Occipital lobe (tissue), 1 donor: ENCODE measurements at regions not wholly inside any gene's neighbourhood (a gene's known extent, or its start where the extent isn't known, plus 50 kb on each side); places are given as distances from the start of the nearest gene placed in this dataset.
"Not testable (repeated sequence)": the region's sequence is repeated elsewhere in the genome, so short reads cannot be mapped to it uniquely, and the experiment has no call there.

Experiments
- DNase-seq: peaks from one replicate; lab custom pipeline; 2025; lab: John Stamatoyannopoulos, UW

DNA sequence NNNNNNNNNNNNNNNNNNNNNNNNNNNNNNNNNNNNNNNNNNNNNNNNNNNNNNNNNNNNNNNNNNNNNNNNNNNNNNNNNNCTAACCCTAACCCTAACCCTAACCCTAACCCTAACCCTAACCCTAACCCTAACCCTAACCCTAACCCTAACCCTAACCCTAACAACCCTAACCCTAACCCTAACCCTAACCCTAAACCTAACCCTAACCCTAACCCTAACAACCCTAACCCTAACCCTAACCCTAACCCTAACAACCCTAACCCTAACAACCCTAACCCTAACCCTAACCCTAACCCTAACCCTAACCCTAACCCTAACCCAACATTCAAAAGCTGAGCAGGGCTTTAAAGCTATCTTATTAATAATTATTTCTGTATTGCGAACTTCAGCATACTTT lies 182.5 kb upstream of the FAM20C start:
- DNase-seq, result not testable (repeated sequence)

GRCh38 chr7:32565-33280 lies 159.6 kb upstream of the FAM20C start:
- DNase-seq, result not testable (repeated sequence)

- not testable (repeated sequence) for DNase-seq
Observed at GRCh38 chr7:35121-35541, 157.2 kb upstream of the FAM20C start.

DNA sequence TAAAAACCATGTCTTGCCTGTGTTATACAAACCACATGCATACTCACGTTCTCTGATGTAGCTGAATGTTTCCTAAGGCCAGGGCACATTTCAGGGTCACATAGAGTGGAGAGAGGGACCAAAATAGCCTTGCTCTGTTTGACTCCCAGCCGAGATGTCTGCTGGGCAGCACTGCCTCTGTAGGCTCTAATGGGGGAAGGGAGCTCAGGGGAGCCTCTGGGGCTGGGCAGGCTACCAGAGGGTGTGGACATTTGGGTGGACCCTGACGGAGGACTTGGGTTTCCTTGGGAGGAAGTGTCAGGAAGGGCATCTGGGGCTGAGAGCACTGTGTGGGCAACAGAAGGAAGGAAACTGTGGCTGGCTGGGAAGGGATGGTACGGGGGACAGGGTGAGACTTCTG lies 155.8 kb upstream of the FAM20C start:
- DNase-seq, result not testable (repeated sequence)

DNA sequence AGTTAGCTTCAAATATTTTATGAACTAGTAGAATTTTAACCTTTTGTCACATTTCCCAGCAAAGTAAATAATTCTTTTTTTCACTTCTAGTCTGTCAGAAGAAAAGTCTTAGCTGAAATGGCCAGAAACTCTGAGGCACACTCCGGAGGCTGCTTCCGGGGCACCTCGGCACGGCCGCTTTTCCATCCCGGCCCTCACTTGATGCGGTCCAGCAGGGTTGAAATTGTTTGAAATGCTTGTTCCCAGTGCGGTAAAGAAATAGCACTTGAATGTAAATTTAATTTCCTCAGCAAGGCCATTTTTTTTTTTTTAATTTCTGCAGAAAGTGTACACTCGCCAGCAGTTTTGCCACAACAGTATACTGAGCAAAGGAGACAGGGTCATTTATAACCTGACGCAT lies 154.7 kb upstream of the FAM20C start:
- DNase-seq, result not testable (repeated sequence)

DNA sequence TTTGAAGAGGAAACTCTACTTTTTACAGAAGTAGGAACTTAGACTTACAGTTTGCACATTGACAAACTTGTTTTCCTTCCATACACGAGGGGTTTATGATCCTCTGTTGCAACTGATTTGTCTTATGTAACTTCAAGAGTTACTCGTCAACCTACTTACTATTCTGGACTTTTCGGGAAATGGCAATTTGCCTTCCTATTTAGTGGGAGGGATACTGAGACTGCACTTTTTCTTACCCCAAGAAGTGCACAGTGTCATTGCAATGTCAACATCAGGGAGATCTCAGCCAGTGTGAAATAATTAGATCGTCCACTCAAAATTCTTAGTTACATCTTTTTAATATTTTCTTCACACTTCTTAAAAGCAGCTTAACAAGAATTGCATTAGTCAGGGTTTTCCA lies 153.9 kb upstream of the FAM20C start:
- DNase-seq, result not testable (repeated sequence)

GRCh38 chr7:39984-40740 lies 152.2 kb upstream of the FAM20C start:
- not testable (repeated sequence) for DNase-seq

DNA sequence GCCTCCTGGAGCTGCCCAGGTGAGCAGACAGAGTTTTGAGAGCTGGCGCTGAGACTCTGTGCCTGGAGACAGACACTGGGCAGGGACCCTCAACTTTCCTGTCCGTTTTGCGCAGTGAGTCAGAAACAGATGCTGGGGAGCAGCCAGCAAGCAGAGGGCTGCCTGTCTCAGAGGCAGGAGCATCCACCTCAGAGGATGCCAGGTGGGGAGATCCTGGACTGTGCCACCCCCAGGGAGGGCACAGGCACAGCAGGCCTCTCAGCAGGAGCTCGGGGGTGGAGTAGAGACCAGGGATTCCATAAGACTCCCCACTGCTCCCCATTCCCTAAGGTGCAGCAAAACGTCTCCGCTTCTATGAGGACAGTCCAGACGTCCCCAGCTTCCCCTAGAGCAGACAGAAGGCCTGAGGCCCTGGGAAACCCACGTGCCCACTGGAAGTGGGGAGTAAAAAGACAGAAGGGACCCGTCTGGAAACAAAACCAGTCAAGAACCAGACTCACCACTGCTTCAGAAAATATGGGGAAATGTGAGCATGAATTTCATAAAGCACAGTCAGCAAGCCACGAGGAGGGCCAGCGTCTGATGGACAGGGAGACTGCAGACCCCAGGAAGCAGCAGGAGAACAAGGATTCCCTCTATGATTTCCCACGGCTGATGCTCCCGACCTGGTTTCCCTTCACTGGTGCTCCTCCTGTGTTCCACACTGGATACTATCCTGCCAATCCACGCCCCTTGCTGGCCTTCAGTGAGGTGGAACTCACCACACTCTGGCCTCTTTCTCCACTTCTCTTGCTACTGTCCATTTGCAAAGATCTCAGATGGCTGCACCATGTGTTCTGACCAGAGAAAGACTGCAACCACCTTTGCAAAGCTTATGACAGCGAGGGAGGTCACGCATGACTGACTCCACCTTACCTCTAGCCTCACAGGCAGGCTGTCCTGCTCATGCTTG lies 151.3 kb upstream of the FAM20C start:
- no peak for DNase-seq

GRCh38 chr7:41917-42565 lies 150.3 kb upstream of the FAM20C start:
- no peak for DNase-seq

- no peak for DNase-seq
Observed at GRCh38 chr7:43791-44540, 148.4 kb upstream of the FAM20C start.

- DNase-seq, result no peak
Observed at GRCh38 chr7:44541-44896, 147.9 kb upstream of the FAM20C start.

GRCh38 chr7:45106-46090 lies 147.0 kb upstream of the FAM20C start:
- no peak for DNase-seq

- DNase-seq, result no peak
Observed at GRCh38 chr7:46123-46829, 146.1 kb upstream of the FAM20C start.

- DNase-seq, result no peak
Observed at GRCh38 chr7:46830-47140, 145.6 kb upstream of the FAM20C start.

DNA sequence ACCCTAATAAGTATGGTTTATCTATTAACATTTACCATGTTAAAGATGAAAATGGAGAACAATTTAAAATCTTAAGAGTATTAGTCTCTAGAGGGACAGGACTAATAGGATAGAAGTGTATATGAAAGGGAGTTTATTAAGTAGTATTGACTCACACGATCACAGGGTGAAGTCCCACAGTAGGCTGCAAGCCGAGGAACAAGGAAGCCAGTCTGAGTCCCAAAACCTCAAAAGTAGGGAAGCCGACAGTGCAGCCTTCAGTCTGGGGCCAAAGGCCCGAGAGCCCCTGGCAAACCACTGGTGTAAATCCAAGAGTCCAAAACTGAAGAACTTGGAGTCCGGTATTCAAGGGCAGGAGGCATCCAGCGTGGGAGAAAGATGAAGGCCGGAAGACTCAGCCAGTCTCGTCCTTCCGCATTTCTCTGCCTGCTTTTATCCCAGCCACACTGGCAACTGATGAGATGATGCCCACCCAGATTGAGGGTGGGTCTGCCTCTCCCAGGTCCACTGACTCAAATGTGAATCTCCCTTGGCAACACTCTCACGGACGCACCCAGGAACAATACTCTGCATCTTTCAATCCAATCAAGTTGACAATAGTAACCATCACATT lies 140.8 kb upstream of the FAM20C start:
- no peak for DNase-seq

- DNase-seq, result no peak
Observed at GRCh38 chr7:52100-52499, 140.3 kb upstream of the FAM20C start.

- no peak for DNase-seq
Observed at GRCh38 chr7:53531-53930, 138.8 kb upstream of the FAM20C start.

DNA sequence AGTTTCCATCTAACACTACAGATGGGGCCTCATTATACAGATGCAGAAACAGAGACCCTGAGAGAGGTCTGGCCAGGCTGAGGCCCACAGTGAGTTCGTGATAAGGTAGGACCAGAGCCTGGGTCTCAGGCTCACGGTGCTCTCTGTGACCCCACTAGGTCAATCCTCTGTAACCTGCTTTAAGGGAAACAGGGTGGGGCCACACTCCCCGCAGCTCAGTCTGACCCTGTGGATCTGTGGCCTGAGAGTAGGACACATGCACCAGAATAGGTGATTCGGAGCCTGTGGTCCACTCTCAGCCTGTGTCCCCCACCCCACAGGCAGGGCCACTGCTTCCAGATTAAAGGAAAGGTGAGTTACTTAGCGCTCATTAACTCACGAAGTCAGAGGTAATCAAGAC lies 137.8 kb upstream of the FAM20C start:
- DNase-seq, result no peak
